ENCODE measurements at regions not wholly inside any gene's neighbourhood (a gene's known extent, or its start where the extent isn't known, plus 50 kb on each side); places are given as distances from the start of the nearest gene placed in this dataset.

- TF ChIP-seq CTCF (conservative IDR thresholded peaks at IDR 0.05): no peak
- TF ChIP-seq EZH2 (IDR thresholded peaks at IDR 0.05; ENCODE audit: low read depth): no peak
Observed at GRCh38 chr6:77318256-77318655, 145.0 kb downstream of the HTR1B start.
